Neural progenitor cell (in vitro differentiated cells): ENCODE measurements at regions not wholly inside any gene's neighbourhood (a gene's known extent, or its start where the extent isn't known, plus 50 kb on each side); places are given as distances from the start of the nearest gene placed in this dataset.

Experiments used
- DNase-seq: peaks from one replicate; pipeline ENCODE4 v3.0.0-alpha.2; 2016; ENCODE audit warnings: low spot score
- H2AFZ ChIP-seq: fragments of 200-600 bp; sonication (generic); replicated peaks from 2 replicates; pipeline ENCODE4 v1.6.1; 2016; ENCODE audit warnings: antibody characterized with exemption
- H3F3A ChIP-seq: fragments of 200-600 bp; sonication (generic); 2 replicates; pipeline ENCODE4 v1.6.1; 2016; ENCODE audit warnings: antibody characterized with exemption, low read depth
- H3K27ac ChIP-seq: fragments of 200-600 bp; sonication (generic); 2 replicates; pipeline ENCODE4 v1.5.1; 2016; ENCODE audit warnings: mild to moderate bottlenecking
- H3K27me3 ChIP-seq: fragments of 200-600 bp; sonication (generic); 2 replicates; pipeline ENCODE4 v1.6.1; 2016; ENCODE audit warnings: mild to moderate bottlenecking, moderate library complexity
- H3K36me3 ChIP-seq: fragments of 200-600 bp; sonication (generic); 2 replicates; pipeline ENCODE4 v1.5.1; 2016
- H3K4me1 ChIP-seq: fragments of 200-600 bp; sonication (generic); 2 replicates; pipeline ENCODE4 v1.6.1; 2016; ENCODE audit warnings: mixed run types
- H3K4me2 ChIP-seq: fragments of 200-600 bp; sonication (generic); 2 replicates; pipeline ENCODE4 v1.6.1; 2016
- H3K4me3 ChIP-seq: fragments of 200-600 bp; sonication (generic); 2 replicates; pipeline ENCODE4 v1.5.1; 2016
- H3K79me2 ChIP-seq: fragments of 200-600 bp; sonication (generic); 2 replicates; pipeline ENCODE4 v1.6.1; 2016; ENCODE audit warnings: low read depth
- H3K9ac ChIP-seq: fragments of 200-600 bp; sonication (generic); 2 replicates; pipeline ENCODE4 v1.6.1; 2016
- H3K9me3 ChIP-seq: fragments of 200-600 bp; sonication (generic); 2 replicates; pipeline ENCODE4 v1.5.1; 2016; ENCODE audit warnings: low read depth
- H4K20me1 ChIP-seq: fragments of 200-600 bp; sonication (generic); 2 replicates; pipeline ENCODE4 v1.6.1; 2016; ENCODE audit warnings: low read depth
- H3K27ac Mint-ChIP-seq: 3 replicates; pipeline ENCODE4 v1.8.0; 2021; ENCODE audit warnings: mixed read lengths
- H3K27me3 Mint-ChIP-seq: 2 replicates; pipeline ENCODE4 v1.8.0; 2022; ENCODE audit warnings: low read depth, mild to moderate bottlenecking, inconsistent platforms, moderate library complexity, mixed read lengths; ENCODE audit not compliant: insufficient read depth
- H3K36me3 Mint-ChIP-seq: 3 replicates; pipeline ENCODE4 v1.8.0; 2021; ENCODE audit warnings: mixed read lengths
- H3K4me1 Mint-ChIP-seq: 3 replicates; pipeline ENCODE4 v1.8.0; 2021; ENCODE audit warnings: mixed read lengths
- H3K4me3 Mint-ChIP-seq: 3 replicates; pipeline ENCODE4 v1.8.0; 2021; ENCODE audit warnings: mild to moderate bottlenecking, moderate library complexity, mixed read lengths
- H3K9me3 Mint-ChIP-seq: 3 replicates; pipeline ENCODE4 v1.8.0; 2020; ENCODE audit warnings: mixed read lengths
- EZH2 ChIP-seq: fragments of 200-600 bp; sonication (generic); IDR thresholded peaks from 2 replicates; pipeline ENCODE4 v1.6.1; 2017; ENCODE audit warnings: antibody characterized with exemption, mild to moderate bottlenecking, moderate library complexity
- EZH2phosphoT487 ChIP-seq: fragments of 200-600 bp; sonication (generic); IDR thresholded peaks from 2 replicates; pipeline ENCODE4 v1.6.1; 2017; ENCODE audit warnings: antibody characterized with exemption
- TF ChIP-seq, protein P1 (sequence below): fragments of 200-600 bp; sonication (generic); IDR thresholded peaks from 2 replicates; pipeline ENCODE4 v1.5.1; 2017; ENCODE audit warnings: antibody characterized with exemption, mild to moderate bottlenecking

DNA sequence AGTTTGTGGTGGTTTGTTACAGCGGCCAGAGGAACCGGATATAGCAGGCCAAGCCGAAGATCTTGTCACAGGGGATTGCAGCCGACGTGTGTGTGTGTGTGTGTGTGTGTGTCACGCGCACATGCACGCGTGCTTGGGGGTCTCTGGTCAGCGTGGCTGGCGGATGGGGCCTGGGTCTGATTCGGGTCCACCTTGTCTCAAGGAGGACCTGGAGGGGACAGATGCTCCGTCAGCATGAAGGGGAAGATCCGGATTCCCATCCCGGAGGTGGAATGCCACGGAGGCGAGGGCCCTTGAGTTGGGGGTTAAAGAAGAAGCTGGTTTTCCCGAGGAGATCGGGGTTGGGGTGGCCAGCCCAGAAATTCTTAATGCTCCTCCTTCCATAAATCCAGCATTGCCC, 1237.8 kb downstream of the BRD1 start:
- no peaks in the 10 kb centered on the region for H3K27me3 Mint-ChIP-seq
- no peak overlapping the region for H3K9ac ChIP-seq
- H3K27ac Mint-ChIP-seq: no peak overlapping the region
- H3K4me1 Mint-ChIP-seq: peaks cover 5% of the 10 kb centered on the region
- H3K9me3 ChIP-seq: no peaks in the 10 kb centered on the region
- H3K4me3 Mint-ChIP-seq: no peak overlapping the region
- no peaks in the 10 kb centered on the region for H3K36me3 Mint-ChIP-seq
- H4K20me1 ChIP-seq: peaks cover 72% of the 10 kb centered on the region
- TF ChIP-seq EZH2phosphoT487 (no peak), EZH2 (no peak)
- TF ChIP-seq, protein P1, sequence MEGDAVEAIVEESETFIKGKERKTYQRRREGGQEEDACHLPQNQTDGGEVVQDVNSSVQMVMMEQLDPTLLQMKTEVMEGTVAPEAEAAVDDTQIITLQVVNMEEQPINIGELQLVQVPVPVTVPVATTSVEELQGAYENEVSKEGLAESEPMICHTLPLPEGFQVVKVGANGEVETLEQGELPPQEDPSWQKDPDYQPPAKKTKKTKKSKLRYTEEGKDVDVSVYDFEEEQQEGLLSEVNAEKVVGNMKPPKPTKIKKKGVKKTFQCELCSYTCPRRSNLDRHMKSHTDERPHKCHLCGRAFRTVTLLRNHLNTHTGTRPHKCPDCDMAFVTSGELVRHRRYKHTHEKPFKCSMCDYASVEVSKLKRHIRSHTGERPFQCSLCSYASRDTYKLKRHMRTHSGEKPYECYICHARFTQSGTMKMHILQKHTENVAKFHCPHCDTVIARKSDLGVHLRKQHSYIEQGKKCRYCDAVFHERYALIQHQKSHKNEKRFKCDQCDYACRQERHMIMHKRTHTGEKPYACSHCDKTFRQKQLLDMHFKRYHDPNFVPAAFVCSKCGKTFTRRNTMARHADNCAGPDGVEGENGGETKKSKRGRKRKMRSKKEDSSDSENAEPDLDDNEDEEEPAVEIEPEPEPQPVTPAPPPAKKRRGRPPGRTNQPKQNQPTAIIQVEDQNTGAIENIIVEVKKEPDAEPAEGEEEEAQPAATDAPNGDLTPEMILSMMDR: no peak
- H2AFZ ChIP-seq: no peak overlapping the region
- no peaks in the 10 kb centered on the region for H3K9me3 Mint-ChIP-seq
- no peak overlapping the region for H3K4me2 ChIP-seq
- H3K4me3 ChIP-seq: no peak overlapping the region
- no peaks in the 10 kb centered on the region for H3K27me3 ChIP-seq
- H3K27ac ChIP-seq: no peak overlapping the region
- H3K4me1 ChIP-seq: no peaks in the 10 kb centered on the region
- peaks cover under 1% of the 10 kb centered on the region for H3F3A ChIP-seq
- H3K79me2 ChIP-seq: peaks cover 40% of the 10 kb centered on the region
- DNase-seq: no peak
- no peaks in the 10 kb centered on the region for H3K36me3 ChIP-seq

DNA sequence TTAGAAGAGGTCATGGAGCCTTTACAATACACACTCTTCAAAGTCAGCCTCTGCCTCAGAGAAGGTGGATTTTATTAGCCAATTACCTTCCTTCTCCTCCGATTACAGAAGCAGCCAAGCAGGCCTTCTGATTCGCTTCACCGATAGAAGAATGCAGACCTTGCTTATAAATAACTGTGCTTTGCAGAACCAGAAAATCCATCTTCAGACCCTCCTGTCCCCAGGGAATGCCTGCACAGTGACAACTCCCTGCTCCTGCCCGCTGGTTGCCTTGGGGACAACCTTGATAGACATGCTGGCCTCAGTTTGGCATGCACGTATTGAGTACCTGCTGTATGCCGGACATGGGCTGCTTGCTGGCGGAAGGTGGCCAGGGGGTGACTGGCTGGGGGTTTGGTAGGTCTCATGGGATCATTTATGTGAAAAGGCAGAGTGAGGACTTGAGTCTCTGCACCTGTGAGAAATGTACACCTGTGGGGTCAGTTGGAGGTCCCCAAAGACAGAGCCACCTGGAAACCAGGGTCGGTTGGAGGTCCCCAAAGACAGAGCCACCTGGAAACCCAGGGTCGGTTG, 1238.7 kb downstream of the BRD1 start:
- no peaks in the 10 kb centered on the region for H3K27me3 ChIP-seq
- H3K9me3 ChIP-seq: no peaks in the 10 kb centered on the region
- peaks cover 10% of the 10 kb centered on the region for H3F3A ChIP-seq
- Mint-ChIP-seq H3K36me3 (no peaks in the 10 kb centered on the region), H3K27ac (no peak overlapping the region), H3K9me3 (no peaks in the 10 kb centered on the region), H3K4me1 (peaks cover 3% of the 10 kb centered on the region), H3K27me3 (no peaks in the 10 kb centered on the region), H3K4me3 (no peak overlapping the region)
- no peak overlapping the region for H3K4me2 ChIP-seq
- peaks cover 50% of the 10 kb centered on the region for H3K79me2 ChIP-seq
- peaks cover 67% of the 10 kb centered on the region for H4K20me1 ChIP-seq
- no peak for DNase-seq
- no peak overlapping the region for H3K9ac ChIP-seq
- H3K4me1 ChIP-seq: no peaks in the 10 kb centered on the region
- no peak overlapping the region for H2AFZ ChIP-seq
- H3K27ac ChIP-seq: no peak overlapping the region
- no peak overlapping the region for H3K4me3 ChIP-seq
- no peak for TF ChIP-seq EZH2
- TF ChIP-seq, protein P1: no peak
- no peak for TF ChIP-seq EZH2phosphoT487
- no peaks in the 10 kb centered on the region for H3K36me3 ChIP-seq

DNA sequence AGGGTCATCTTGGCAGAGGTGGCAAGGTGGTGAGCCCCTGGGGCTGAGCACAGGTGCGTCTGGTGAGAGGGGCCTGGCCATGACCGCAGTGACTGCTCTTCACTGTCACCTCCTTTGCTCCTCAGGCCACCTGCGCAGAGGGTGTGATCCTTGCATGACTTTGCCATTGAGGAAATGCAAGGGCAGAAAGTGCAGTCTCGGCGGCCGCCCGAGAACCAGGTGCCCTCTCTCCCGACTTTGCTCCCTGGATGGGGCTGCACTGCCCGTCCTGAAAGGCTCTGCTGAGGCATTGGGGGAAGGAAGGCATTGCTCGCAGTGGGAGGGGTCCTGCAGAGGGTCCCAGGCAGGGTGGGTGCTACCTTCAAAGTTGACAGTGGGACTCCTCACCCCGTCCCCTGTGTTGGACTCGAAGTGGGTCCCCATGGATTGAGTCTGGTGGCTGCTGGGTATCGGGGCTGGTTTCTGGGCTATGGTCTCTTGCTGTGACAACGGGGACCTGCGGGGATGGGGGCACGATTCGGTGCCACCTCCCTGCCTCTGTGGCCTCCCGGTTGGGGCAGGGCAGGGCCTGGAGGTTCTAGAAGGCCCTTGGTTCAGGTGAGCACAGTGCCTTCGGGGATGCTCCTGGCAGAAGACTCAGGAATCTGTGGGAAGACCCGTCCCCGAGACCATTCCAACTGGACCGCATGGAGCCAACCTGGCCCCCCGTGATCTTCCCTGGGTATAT, 1239.4 kb downstream of the BRD1 start:
- Histone ChIP-seq H3F3A (peaks cover 16% of the 10 kb centered on the region), H2AFZ (no peak overlapping the region), H3K27me3 (no peaks in the 10 kb centered on the region), H3K4me2 (no peak overlapping the region), H4K20me1 (peaks cover 67% of the 10 kb centered on the region), H3K79me2 (peaks cover 56% of the 10 kb centered on the region), H3K9me3 (no peaks in the 10 kb centered on the region), H3K4me3 (no peak overlapping the region), H3K36me3 (no peaks in the 10 kb centered on the region), H3K9ac (no peak overlapping the region), H3K27ac (no peak overlapping the region), H3K4me1 (no peaks in the 10 kb centered on the region)
- no peaks in the 10 kb centered on the region for H3K4me1 Mint-ChIP-seq
- H3K4me3 Mint-ChIP-seq: no peak overlapping the region
- H3K27me3 Mint-ChIP-seq: no peaks in the 10 kb centered on the region
- no peak overlapping the region for H3K27ac Mint-ChIP-seq
- TF ChIP-seq EZH2 (no peak), EZH2phosphoT487 (no peak)
- TF ChIP-seq, protein P1: no peak
- no peaks in the 10 kb centered on the region for H3K36me3 Mint-ChIP-seq
- H3K9me3 Mint-ChIP-seq: no peaks in the 10 kb centered on the region
- DNase-seq: no peak
